ENCODE measurements at regions not wholly inside any gene's neighbourhood (a gene's known extent, or its start where the extent isn't known, plus 50 kb on each side); places are given as distances from the start of the nearest gene placed in this dataset.

- H3K36me3 Mint-ChIP-seq (ENCODE audit: low read depth), result no peaks in the 10 kb centered on the region
- no peak overlapping the region for H3K4me3 Mint-ChIP-seq (ENCODE audit: unreplicated experiment)
- TF ChIP-seq, protein P1, sequence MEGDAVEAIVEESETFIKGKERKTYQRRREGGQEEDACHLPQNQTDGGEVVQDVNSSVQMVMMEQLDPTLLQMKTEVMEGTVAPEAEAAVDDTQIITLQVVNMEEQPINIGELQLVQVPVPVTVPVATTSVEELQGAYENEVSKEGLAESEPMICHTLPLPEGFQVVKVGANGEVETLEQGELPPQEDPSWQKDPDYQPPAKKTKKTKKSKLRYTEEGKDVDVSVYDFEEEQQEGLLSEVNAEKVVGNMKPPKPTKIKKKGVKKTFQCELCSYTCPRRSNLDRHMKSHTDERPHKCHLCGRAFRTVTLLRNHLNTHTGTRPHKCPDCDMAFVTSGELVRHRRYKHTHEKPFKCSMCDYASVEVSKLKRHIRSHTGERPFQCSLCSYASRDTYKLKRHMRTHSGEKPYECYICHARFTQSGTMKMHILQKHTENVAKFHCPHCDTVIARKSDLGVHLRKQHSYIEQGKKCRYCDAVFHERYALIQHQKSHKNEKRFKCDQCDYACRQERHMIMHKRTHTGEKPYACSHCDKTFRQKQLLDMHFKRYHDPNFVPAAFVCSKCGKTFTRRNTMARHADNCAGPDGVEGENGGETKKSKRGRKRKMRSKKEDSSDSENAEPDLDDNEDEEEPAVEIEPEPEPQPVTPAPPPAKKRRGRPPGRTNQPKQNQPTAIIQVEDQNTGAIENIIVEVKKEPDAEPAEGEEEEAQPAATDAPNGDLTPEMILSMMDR (IDR thresholded peaks at IDR 0.05), result no peak
- H3K27ac Mint-ChIP-seq (ENCODE audit: unreplicated experiment), result no peak overlapping the region
- no peaks in the 10 kb centered on the region for H3K9me3 Mint-ChIP-seq (ENCODE audit: low read depth)
- no peaks in the 10 kb centered on the region for H3K4me1 Mint-ChIP-seq (ENCODE audit: low read depth)
- DNase-seq (ENCODE audit: low spot score), result no peak
- peaks cover 9% of the 10 kb centered on the region for H3K27me3 Mint-ChIP-seq (ENCODE audit: low read depth)
These were observed 215.0 kb upstream of the NOX3 start for GRCh38 chr6:155670655-155671054.

DNA sequence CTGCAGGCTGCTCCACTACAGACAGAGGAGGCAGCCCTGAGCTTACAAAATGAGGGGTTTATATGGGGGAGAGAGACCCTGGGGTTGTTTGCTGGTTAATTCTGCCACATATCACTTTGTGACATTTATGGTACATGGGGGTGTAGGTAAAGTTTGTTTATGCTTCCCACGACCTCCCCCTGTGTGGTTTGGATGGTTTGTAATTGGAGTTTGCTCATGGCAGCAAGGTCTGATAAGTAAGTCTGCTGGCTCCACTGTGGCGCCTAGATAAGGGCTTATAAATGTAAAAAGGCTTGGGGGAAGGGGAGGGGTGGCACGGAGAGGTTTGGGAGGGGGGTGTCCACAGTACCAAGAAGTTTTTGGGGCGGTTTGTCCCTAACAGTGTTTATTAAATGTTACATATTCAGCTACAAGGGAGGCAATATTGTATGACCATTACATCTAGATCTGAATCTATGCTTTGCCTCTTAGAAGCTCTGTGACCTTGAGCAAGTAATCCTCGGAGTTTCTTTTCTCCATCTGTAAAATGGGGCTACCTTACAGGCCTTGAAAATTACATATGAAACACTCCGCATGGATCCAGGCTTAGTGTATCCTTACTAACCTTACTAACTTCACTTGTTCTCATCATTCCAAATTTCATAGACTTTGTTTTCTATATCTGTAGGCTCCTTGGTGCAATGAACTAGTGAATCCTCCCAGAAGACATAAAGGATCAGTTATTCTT is 204.8 kb upstream of the NOX3 start:
- no peaks in the 10 kb centered on the region for H3K36me3 Mint-ChIP-seq (ENCODE audit: low read depth)
- peaks cover 2% of the 10 kb centered on the region for H3K9me3 Mint-ChIP-seq (ENCODE audit: low read depth)
- no peaks in the 10 kb centered on the region for H3K4me1 Mint-ChIP-seq (ENCODE audit: low read depth)
- no peak for DNase-seq (ENCODE audit: low spot score)
- no peak overlapping the region for H3K27ac Mint-ChIP-seq (ENCODE audit: unreplicated experiment)
- TF ChIP-seq, protein P1 (IDR thresholded peaks at IDR 0.05), result no peak
- H3K27me3 Mint-ChIP-seq (ENCODE audit: low read depth), result peaks cover 28% of the 10 kb centered on the region
- H3K4me3 Mint-ChIP-seq (ENCODE audit: unreplicated experiment), result no peak overlapping the region

DNA sequence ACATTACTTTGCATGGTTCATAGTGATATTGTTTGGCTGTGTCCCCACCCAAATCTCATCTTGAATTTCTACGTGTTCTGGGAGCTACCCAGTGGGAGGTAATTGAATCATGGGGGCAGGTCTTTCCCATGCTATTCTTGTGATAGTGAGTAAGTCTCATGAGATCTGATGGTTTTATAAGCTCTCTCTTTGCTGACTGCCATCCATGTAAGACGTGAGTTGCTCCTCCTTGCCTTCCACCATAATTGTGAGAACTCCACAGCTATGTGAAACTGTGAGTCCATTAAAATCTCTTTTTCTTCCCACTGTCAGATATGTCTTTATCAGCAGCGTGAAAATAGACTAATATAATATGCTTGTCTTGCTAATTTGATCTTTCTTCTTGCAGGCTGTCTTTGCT is 200.4 kb upstream of the NOX3 start:
- peaks cover 8% of the 10 kb centered on the region for H3K27me3 Mint-ChIP-seq (ENCODE audit: low read depth)
- TF ChIP-seq, protein P1 (IDR thresholded peaks at IDR 0.05), result no peak
- no peaks in the 10 kb centered on the region for H3K4me1 Mint-ChIP-seq (ENCODE audit: low read depth)
- H3K27ac Mint-ChIP-seq (ENCODE audit: unreplicated experiment), result no peak overlapping the region
- H3K4me3 Mint-ChIP-seq (ENCODE audit: unreplicated experiment), result no peak overlapping the region
- H3K9me3 Mint-ChIP-seq (ENCODE audit: low read depth), result peaks cover 16% of the 10 kb centered on the region
- no peaks in the 10 kb centered on the region for H3K36me3 Mint-ChIP-seq (ENCODE audit: low read depth)
- no peak for DNase-seq (ENCODE audit: low spot score)

- H3K4me3 Mint-ChIP-seq (ENCODE audit: unreplicated experiment), result no peak overlapping the region
- no peaks in the 10 kb centered on the region for H3K4me1 Mint-ChIP-seq (ENCODE audit: low read depth)
- no peaks in the 10 kb centered on the region for H3K36me3 Mint-ChIP-seq (ENCODE audit: low read depth)
These were observed 198.8 kb upstream of the NOX3 start for GRCh38 chr6:155654474-155654873.

GRCh38 chr6:155648301-155648700 is 192.7 kb upstream of the NOX3 start:
- no peak overlapping the region for H3K27ac Mint-ChIP-seq (ENCODE audit: unreplicated experiment)
- TF ChIP-seq, protein P1 (IDR thresholded peaks at IDR 0.05), result no peak
- no peaks in the 10 kb centered on the region for H3K36me3 Mint-ChIP-seq (ENCODE audit: low read depth)
- DNase-seq (ENCODE audit: low spot score), result no peak
- peaks cover under 1% of the 10 kb centered on the region for H3K9me3 Mint-ChIP-seq (ENCODE audit: low read depth)
- H3K27me3 Mint-ChIP-seq (ENCODE audit: low read depth), result peaks cover 8% of the 10 kb centered on the region
- no peak overlapping the region for H3K4me3 Mint-ChIP-seq (ENCODE audit: unreplicated experiment)
- no peaks in the 10 kb centered on the region for H3K4me1 Mint-ChIP-seq (ENCODE audit: low read depth)

More at GRCh38 chr6:155654474-155654873, 198.8 kb upstream of the NOX3 start:
- TF ChIP-seq, protein P1 (IDR thresholded peaks at IDR 0.05), result no peak
- Mint-ChIP-seq H3K27ac (ENCODE audit: unreplicated experiment) (no peak overlapping the region), H3K9me3 (ENCODE audit: low read depth) (peaks cover 16% of the 10 kb centered on the region), H3K27me3 (ENCODE audit: low read depth) (peaks cover 8% of the 10 kb centered on the region)
- no peak for DNase-seq (ENCODE audit: low spot score)
